ENCODE measurements at regions not wholly inside any gene's neighbourhood (a gene's known extent, or its start where the extent isn't known, plus 50 kb on each side); places are given as distances from the start of the nearest gene placed in this dataset.

DNA sequence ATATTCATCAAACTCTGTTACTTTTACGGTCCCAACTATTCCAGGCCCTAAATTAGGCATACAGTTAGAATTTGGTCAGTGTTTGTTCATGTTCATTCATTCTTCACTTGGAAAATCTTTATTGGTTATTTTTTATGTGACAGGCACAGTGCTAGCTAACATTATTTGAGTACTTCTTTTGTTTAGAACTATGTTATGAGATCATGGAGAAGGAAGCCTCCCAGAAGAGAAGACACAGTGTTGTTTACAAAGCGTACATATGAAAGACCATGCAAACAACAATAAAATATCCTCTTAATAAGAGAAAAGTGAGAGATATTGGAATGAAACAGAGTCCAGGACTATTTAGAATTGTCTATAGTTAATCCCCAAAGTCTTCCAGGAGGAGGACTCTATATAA lies 399.2 kb downstream of the LRIG3 start:
- no peak overlapping the region for H3K4me3 ChIP-seq (replicated peaks; ENCODE audit: insufficient read depth, low read length)
- no peaks in the 10 kb centered on the region for H3K27me3 ChIP-seq (ENCODE audit: insufficient read depth, poor library complexity, severe bottlenecking)
- no peak for DNase-seq (ENCODE audit: low read depth in 1 of 2, low spot score in 1 of 2)
- TF ChIP-seq, protein P1, sequence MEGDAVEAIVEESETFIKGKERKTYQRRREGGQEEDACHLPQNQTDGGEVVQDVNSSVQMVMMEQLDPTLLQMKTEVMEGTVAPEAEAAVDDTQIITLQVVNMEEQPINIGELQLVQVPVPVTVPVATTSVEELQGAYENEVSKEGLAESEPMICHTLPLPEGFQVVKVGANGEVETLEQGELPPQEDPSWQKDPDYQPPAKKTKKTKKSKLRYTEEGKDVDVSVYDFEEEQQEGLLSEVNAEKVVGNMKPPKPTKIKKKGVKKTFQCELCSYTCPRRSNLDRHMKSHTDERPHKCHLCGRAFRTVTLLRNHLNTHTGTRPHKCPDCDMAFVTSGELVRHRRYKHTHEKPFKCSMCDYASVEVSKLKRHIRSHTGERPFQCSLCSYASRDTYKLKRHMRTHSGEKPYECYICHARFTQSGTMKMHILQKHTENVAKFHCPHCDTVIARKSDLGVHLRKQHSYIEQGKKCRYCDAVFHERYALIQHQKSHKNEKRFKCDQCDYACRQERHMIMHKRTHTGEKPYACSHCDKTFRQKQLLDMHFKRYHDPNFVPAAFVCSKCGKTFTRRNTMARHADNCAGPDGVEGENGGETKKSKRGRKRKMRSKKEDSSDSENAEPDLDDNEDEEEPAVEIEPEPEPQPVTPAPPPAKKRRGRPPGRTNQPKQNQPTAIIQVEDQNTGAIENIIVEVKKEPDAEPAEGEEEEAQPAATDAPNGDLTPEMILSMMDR (IDR thresholded peaks at IDR 0.05; ENCODE audit: insufficient read depth, low read length): no peak
- TF ChIP-seq GABPA (IDR thresholded peaks at IDR 0.05; ENCODE audit: low read depth) (no peak), POLR2AphosphoS5 (IDR thresholded peaks at IDR 0.05; ENCODE audit: low read depth) (no peak), SPI1 (IDR thresholded peaks at IDR 0.05; ENCODE audit: borderline replicate concordance, low read depth) (no peak)
- TF ChIP-seq, protein P2, sequence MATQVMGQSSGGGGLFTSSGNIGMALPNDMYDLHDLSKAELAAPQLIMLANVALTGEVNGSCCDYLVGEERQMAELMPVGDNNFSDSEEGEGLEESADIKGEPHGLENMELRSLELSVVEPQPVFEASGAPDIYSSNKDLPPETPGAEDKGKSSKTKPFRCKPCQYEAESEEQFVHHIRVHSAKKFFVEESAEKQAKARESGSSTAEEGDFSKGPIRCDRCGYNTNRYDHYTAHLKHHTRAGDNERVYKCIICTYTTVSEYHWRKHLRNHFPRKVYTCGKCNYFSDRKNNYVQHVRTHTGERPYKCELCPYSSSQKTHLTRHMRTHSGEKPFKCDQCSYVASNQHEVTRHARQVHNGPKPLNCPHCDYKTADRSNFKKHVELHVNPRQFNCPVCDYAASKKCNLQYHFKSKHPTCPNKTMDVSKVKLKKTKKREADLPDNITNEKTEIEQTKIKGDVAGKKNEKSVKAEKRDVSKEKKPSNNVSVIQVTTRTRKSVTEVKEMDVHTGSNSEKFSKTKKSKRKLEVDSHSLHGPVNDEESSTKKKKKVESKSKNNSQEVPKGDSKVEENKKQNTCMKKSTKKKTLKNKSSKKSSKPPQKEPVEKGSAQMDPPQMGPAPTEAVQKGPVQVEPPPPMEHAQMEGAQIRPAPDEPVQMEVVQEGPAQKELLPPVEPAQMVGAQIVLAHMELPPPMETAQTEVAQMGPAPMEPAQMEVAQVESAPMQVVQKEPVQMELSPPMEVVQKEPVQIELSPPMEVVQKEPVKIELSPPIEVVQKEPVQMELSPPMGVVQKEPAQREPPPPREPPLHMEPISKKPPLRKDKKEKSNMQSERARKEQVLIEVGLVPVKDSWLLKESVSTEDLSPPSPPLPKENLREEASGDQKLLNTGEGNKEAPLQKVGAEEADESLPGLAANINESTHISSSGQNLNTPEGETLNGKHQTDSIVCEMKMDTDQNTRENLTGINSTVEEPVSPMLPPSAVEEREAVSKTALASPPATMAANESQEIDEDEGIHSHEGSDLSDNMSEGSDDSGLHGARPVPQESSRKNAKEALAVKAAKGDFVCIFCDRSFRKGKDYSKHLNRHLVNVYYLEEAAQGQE (IDR thresholded peaks at IDR 0.05; ENCODE audit: insufficient replicate concordance, low read depth): no peak
- no peak overlapping the region for H3K27ac ChIP-seq (replicated peaks)

DNA sequence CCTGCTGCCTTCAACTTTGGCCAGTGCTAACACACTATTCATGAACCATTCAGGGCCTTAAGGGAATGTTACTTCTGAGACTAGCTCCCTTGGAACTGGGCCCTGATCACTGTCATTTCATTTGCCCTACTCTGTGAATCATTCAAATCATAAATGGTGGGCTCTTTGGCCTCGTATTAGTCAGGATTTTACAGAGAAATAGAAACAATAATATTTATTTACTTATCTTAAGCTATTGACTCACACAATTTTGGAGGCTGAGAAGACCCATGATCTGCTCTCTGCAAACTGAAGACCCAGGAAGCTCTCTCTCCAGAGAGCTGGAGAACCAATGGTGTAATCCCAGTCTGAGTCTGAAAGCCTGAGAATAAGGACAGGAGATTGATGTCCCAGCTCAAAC lies 398.5 kb downstream of the LRIG3 start:
- H3K27me3 ChIP-seq (ENCODE audit: insufficient read depth, poor library complexity, severe bottlenecking): no peaks in the 10 kb centered on the region
- DNase-seq (ENCODE audit: low read depth in 1 of 2, low spot score in 1 of 2): no peak
- H3K27ac ChIP-seq (replicated peaks): no peak overlapping the region
- no peak overlapping the region for H3K4me3 ChIP-seq (replicated peaks; ENCODE audit: insufficient read depth, low read length)
- TF ChIP-seq GABPA (IDR thresholded peaks at IDR 0.05; ENCODE audit: low read depth): no peak
- TF ChIP-seq, protein P1 (IDR thresholded peaks at IDR 0.05; ENCODE audit: insufficient read depth, low read length): no peak
- no peak for TF ChIP-seq POLR2AphosphoS5 (IDR thresholded peaks at IDR 0.05; ENCODE audit: low read depth)
- TF ChIP-seq, protein P2 (IDR thresholded peaks at IDR 0.05; ENCODE audit: insufficient replicate concordance, low read depth): no peak
- no peak for TF ChIP-seq SPI1 (IDR thresholded peaks at IDR 0.05; ENCODE audit: borderline replicate concordance, low read depth)

DNA sequence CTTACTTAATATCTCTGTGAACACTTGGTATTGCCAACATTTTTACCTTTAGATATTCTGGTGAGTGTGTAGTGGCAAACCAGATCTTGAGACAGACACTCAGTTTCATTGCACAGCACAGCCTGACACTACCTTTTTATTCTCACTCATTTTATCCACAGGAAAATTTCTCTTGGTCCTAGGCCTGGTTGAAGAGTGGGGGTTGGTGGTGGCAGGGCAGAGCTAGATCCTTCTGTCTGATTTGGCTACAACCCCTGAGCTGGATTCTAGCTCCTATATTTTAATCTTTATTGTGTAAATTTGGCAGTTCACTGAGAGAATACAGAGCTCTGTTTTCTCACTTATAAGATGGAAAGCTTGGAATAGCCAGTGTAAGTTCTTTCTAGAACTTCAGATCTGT lies 396.9 kb downstream of the LRIG3 start:
- no peaks in the 10 kb centered on the region for H3K27me3 ChIP-seq (ENCODE audit: insufficient read depth, poor library complexity, severe bottlenecking)
- no peak overlapping the region for H3K27ac ChIP-seq (replicated peaks)
- DNase-seq (ENCODE audit: low read depth in 1 of 2, low spot score in 1 of 2): no peak
- TF ChIP-seq POLR2AphosphoS5 (IDR thresholded peaks at IDR 0.05; ENCODE audit: low read depth): no peak
- TF ChIP-seq, protein P1 (IDR thresholded peaks at IDR 0.05; ENCODE audit: insufficient read depth, low read length): no peak
- TF ChIP-seq, protein P2 (IDR thresholded peaks at IDR 0.05; ENCODE audit: insufficient replicate concordance, low read depth): no peak
- no peak for TF ChIP-seq SPI1 (IDR thresholded peaks at IDR 0.05; ENCODE audit: borderline replicate concordance, low read depth)
- no peak for TF ChIP-seq GABPA (IDR thresholded peaks at IDR 0.05; ENCODE audit: low read depth)
- no peak overlapping the region for H3K4me3 ChIP-seq (replicated peaks; ENCODE audit: insufficient read depth, low read length)

Data from HL-60 (cell line).